ENCODE measurements at regions not wholly inside any gene's neighbourhood (a gene's known extent, or its start where the extent isn't known, plus 50 kb on each side); places are given as distances from the start of the nearest gene placed in this dataset.
"Not testable (repeated sequence)": the region's sequence is repeated elsewhere in the genome, so short reads cannot be mapped to it uniquely, and the experiment has no call there.

DNA sequence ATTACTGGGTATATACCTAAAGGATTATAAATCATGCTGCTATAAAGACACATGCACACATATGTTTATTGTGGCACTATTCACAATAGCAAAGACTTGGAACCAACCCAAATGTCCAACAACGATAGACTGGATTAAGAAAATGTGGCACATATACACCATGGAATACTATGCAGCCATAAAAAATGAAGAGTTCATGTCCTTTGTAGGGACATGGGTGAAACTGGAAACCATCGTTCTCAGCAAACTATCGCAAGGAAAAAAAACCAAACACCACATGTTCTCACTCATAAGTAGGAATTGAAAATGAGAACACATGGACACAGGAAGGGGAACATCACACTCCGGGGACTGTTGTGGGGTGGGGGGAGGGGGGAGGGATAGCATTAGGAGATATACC, 125.3 kb upstream of the PJA2 start:
- not testable (repeated sequence) for H3K4me3 ChIP-seq (replicated peaks; ENCODE audit: insufficient read depth, low read length); DNase-seq (ENCODE audit: low read depth in 1 of 2, low spot score in 1 of 2); H3K27me3 ChIP-seq (ENCODE audit: insufficient read depth, poor library complexity, severe bottlenecking); H3K27ac ChIP-seq (replicated peaks)

DNA sequence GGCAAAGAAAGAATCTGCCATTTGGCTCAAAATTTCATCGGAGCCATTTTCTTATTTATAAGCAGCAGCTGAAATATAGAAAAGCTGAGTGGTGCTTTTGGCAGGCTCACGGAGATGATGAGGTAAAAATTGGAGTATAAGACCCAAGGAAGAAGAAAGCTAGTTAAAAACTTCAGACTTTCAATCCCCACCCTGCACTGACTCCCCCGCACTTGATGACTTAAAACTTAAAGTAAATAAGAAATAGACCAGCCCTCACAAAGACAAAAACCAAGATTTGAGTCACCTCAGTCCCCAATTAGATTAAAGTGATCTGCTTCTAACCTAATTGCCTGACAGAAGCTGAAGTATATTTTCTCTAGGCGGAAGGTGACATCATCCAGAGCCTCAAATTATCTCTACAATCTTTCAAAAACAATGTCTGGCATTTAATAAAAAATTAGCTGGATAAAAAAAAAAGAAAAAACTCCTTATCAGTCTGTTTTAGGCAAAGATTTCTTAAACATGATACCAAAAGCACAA, 124.0 kb upstream of the PJA2 start:
- H3K27me3 ChIP-seq (ENCODE audit: insufficient read depth, poor library complexity, severe bottlenecking), result no peaks in the 10 kb centered on the region
- DNase-seq (ENCODE audit: low read depth in 1 of 2, low spot score in 1 of 2), result no peak
- H3K27ac ChIP-seq (replicated peaks), result no peak overlapping the region
- H3K4me3 ChIP-seq (replicated peaks; ENCODE audit: insufficient read depth, low read length), result no peak overlapping the region
- TF ChIP-seq POLR2AphosphoS5 (IDR thresholded peaks at IDR 0.05; ENCODE audit: low read depth) (no peak), SPI1 (IDR thresholded peaks at IDR 0.05; ENCODE audit: borderline replicate concordance, low read depth) (no peak), GABPA (IDR thresholded peaks at IDR 0.05; ENCODE audit: low read depth) (no peak)
- TF ChIP-seq, protein P1, sequence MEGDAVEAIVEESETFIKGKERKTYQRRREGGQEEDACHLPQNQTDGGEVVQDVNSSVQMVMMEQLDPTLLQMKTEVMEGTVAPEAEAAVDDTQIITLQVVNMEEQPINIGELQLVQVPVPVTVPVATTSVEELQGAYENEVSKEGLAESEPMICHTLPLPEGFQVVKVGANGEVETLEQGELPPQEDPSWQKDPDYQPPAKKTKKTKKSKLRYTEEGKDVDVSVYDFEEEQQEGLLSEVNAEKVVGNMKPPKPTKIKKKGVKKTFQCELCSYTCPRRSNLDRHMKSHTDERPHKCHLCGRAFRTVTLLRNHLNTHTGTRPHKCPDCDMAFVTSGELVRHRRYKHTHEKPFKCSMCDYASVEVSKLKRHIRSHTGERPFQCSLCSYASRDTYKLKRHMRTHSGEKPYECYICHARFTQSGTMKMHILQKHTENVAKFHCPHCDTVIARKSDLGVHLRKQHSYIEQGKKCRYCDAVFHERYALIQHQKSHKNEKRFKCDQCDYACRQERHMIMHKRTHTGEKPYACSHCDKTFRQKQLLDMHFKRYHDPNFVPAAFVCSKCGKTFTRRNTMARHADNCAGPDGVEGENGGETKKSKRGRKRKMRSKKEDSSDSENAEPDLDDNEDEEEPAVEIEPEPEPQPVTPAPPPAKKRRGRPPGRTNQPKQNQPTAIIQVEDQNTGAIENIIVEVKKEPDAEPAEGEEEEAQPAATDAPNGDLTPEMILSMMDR (IDR thresholded peaks at IDR 0.05; ENCODE audit: insufficient read depth, low read length), result no peak
- TF ChIP-seq, protein P2, sequence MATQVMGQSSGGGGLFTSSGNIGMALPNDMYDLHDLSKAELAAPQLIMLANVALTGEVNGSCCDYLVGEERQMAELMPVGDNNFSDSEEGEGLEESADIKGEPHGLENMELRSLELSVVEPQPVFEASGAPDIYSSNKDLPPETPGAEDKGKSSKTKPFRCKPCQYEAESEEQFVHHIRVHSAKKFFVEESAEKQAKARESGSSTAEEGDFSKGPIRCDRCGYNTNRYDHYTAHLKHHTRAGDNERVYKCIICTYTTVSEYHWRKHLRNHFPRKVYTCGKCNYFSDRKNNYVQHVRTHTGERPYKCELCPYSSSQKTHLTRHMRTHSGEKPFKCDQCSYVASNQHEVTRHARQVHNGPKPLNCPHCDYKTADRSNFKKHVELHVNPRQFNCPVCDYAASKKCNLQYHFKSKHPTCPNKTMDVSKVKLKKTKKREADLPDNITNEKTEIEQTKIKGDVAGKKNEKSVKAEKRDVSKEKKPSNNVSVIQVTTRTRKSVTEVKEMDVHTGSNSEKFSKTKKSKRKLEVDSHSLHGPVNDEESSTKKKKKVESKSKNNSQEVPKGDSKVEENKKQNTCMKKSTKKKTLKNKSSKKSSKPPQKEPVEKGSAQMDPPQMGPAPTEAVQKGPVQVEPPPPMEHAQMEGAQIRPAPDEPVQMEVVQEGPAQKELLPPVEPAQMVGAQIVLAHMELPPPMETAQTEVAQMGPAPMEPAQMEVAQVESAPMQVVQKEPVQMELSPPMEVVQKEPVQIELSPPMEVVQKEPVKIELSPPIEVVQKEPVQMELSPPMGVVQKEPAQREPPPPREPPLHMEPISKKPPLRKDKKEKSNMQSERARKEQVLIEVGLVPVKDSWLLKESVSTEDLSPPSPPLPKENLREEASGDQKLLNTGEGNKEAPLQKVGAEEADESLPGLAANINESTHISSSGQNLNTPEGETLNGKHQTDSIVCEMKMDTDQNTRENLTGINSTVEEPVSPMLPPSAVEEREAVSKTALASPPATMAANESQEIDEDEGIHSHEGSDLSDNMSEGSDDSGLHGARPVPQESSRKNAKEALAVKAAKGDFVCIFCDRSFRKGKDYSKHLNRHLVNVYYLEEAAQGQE (IDR thresholded peaks at IDR 0.05; ENCODE audit: insufficient replicate concordance, low read depth), result no peak

DNA sequence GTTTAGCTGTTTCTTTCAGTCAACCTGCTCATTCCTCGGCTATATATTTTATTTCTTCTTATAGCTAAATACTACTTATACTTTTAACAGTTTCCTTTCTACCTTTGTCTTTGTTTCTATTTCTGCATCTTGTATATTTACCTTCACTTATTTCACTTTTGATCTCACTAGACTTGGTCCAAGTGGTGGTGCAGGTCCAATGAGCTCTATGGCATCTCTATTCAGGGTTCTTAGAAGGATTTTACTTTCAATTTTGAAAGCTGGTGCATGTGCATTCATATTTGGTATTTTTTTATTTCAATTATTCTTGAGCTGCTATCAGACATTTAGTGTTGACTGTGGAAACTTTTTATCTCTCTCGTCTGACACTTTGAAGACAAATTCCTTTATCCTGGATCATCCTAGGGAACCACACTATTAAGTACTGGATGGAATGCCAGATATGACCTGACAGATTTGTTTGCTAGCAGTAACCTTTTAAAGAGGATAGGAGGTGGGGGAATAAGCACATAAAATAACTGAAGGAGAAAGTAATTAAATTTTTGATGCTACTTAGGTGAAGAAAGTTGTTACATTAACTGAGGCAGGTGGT, 123.1 kb upstream of the PJA2 start:
- Histone ChIP-seq H3K27ac (replicated peaks) (no peak overlapping the region), H3K27me3 (ENCODE audit: insufficient read depth, poor library complexity, severe bottlenecking) (no peaks in the 10 kb centered on the region), H3K4me3 (replicated peaks; ENCODE audit: insufficient read depth, low read length) (no peak overlapping the region)
- TF ChIP-seq SPI1 (IDR thresholded peaks at IDR 0.05; ENCODE audit: borderline replicate concordance, low read depth) (no peak), GABPA (IDR thresholded peaks at IDR 0.05; ENCODE audit: low read depth) (no peak), POLR2AphosphoS5 (IDR thresholded peaks at IDR 0.05; ENCODE audit: low read depth) (no peak)
- TF ChIP-seq, protein P2 (IDR thresholded peaks at IDR 0.05; ENCODE audit: insufficient replicate concordance, low read depth), result no peak
- TF ChIP-seq, protein P1 (IDR thresholded peaks at IDR 0.05; ENCODE audit: insufficient read depth, low read length), result no peak
- DNase-seq (ENCODE audit: low read depth in 1 of 2, low spot score in 1 of 2), result no peak

DNA sequence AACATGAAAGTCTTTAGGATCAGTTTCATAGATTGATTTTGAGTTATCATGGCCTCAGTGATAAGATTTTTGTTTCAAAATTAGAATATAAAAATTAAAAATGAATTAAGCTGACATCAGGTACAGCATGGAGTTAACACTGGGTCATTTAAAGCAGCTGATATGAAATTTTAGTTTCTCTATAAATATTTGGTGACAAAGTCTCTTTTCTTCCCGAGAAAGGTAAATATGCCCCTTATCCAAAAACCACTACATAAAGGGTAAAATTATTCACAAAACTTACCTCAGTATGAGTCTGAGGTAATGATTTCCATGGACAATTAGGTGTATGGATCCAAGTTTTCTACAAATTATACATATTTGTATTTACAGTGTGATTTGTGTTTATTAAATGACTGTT, 121.5 kb upstream of the PJA2 start:
- TF ChIP-seq, protein P1 (IDR thresholded peaks at IDR 0.05; ENCODE audit: insufficient read depth, low read length), result no peak
- no peak for DNase-seq (ENCODE audit: low read depth in 1 of 2, low spot score in 1 of 2)
- H3K27ac ChIP-seq (replicated peaks), result no peak overlapping the region
- no peak overlapping the region for H3K4me3 ChIP-seq (replicated peaks; ENCODE audit: insufficient read depth, low read length)
- no peaks in the 10 kb centered on the region for H3K27me3 ChIP-seq (ENCODE audit: insufficient read depth, poor library complexity, severe bottlenecking)

Data from HL-60 (cell line).